VCaP (cell line): ENCODE measurements at regions not wholly inside any gene's neighbourhood (a gene's known extent, or its start where the extent isn't known, plus 50 kb on each side); places are given as distances from the start of the nearest gene placed in this dataset.

Source experiments
- H3K27ac ChIP-seq: fragments of 450-650 bp; 2 replicates; pipeline ENCODE4 v1.5.1; 2017
- CTCF ChIP-seq: fragments of 450-650 bp; conservative IDR thresholded peaks from 2 replicates; pipeline ENCODE4 v1.5.1; 2017; ENCODE audit warnings: mild to moderate bottlenecking, moderate library complexity

DNA sequence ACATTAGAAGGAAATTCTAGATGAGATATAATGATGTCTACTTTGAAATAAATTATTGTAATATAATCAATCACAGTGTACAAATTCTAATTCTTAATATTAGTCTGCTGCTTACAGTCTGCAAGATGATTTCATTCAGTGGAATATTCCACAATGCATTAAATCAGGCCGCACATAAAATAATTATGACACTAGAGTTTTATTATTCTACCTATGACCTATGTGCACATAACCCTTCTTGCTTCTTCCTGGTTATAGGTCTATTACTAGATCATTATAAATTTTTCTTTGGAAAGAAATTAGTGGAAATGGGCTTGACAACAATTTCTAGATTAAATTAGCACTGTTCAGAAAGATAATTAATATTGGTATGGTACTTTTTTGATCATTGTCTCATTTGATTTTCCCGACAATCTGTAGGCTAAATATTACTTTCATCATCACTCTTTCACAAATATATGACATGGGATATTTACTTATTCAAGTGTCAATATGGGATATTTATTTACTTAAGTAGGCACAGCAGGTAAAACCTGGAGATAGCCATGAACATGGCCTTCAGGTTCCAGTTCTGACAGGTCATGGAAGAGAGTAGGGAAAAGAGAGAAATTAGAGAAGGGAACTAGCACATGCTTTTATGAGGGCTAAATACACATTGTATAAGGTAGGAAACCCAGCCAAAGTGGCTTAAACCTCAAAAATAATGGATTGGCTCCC lies 476.4 kb downstream of the TOX3 start:
- no peak for TF ChIP-seq CTCF
- H3K27ac ChIP-seq, result peak overlapping the region; percentile 15; the same call in 1 of the 2 replicates

DNA sequence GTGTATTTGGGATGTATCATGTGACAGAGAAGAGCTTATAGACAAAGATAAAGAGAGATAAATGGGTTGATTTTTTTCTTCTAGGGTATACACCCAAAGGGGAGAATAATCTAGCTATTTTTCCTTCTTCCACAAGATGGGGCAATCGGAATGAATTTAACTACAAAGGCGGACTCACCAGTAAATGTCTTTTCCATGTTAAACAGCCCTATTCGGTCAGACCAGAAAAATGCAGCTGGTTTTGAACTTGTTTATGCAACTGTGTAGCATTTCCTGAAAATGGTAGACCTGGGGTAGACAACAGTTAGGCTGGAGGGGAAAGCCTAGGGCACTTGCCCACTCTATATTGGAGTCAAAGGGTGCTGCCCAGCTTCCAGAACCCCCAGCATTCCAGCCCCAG lies 477.1 kb downstream of the TOX3 start:
- peak; percentile 62 for TF ChIP-seq CTCF
- H3K27ac ChIP-seq, result peak overlapping the region; percentile 15; the same call in 1 of the 2 replicates

DNA sequence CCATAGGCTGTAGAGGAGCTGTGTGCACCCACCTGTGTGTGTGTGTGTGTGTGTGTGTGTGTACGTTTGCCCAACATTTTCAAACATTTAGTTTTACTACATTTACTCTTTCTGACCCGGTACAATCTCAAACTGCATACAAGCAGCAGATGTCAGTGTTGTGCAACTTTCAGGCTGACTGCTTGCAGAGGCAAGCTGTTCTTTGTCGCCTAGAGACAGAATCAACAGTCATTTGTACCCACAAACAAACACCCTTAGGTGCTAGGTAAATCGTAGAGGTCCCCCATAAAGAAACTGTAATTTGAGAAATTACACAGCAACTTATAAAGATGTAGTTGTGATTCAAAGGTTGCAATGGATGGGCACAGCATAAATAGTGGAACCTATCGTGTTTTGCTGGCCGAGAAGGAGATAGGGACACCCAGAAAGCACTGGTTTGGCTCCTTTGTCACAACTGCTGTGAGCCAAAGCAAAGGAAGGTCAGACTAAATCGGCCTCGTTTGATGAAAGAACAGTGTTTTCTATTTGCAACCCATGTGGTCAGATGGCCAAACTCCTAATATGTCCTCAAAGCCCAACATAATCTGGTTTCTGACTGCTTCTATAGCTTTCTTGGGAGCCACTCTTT lies 478.4 kb downstream of the TOX3 start:
- H3K27ac ChIP-seq, result peak overlapping the region; percentile 37
- TF ChIP-seq CTCF, result peak; percentile 75

DNA sequence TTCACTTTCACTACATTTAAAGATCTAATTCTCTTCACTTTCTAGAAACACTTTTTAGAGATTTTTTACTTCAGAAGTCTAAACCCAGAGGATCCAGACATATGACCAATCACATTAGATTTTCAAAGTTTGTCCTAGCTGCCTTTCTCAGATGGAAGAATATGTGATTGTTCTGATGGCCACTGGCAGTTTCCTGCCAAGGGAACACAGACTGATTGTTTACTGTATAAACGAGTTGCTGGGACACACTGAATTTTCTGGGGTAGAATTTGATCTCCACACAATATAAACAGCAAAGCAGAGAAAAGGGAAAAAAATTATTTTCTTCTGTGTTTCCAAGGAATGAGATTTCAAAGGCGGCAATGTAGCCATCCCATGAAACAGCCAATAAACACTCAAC lies 480.0 kb downstream of the TOX3 start:
- H3K27ac ChIP-seq, result no peak overlapping the region
- TF ChIP-seq CTCF, result no peak

- H3K27ac ChIP-seq, result no peak overlapping the region
- TF ChIP-seq CTCF, result no peak
Measured at GRCh38 chr16:52056259-52056658, 490.7 kb downstream of the TOX3 start.

GRCh38 chr16:52055381-52055780 lies 491.6 kb downstream of the TOX3 start:
- H3K27ac ChIP-seq, result no peak overlapping the region
- TF ChIP-seq CTCF, result no peak

DNA sequence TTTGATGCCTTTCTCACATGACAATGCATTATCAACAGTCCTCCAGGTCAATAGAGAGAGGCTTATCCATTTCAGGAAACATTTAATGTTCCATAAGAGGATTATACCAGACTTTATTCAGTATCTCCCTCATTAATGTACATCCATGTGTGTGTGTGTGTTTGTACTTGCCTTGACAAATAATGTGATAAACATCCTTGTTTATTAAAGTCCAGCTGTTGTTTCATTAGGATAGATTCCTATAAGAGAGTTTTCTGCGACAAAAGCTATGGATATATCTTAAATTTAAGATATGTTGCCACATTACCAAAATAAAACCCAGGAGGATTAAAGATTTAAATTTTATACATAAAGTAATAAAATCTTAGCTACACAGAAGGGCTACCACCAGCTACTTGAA lies 492.6 kb downstream of the TOX3 start:
- TF ChIP-seq CTCF, result no peak
- H3K27ac ChIP-seq, result no peak overlapping the region
